ENCODE measurements at regions not wholly inside any gene's neighbourhood (a gene's known extent, or its start where the extent isn't known, plus 50 kb on each side); places are given as distances from the start of the nearest gene placed in this dataset.

GRCh38 chr22:25404928-25405816, 159.3 kb upstream of the GRK3 start:
- POLR2A ChIA-PET: no interaction called here
- H3K4me3 ChIP-seq (ENCODE audit: low read depth, low read length): peak overlapping the region; percentile 57
- CTCF ChIA-PET: no interaction called here
- TF ChIP-seq CTCF (IDR thresholded peaks at IDR 0.05; ENCODE audit: insufficient read depth, low read depth, low read length): no peak
- no peaks in the 10 kb centered on the region for H3K36me3 ChIP-seq (ENCODE audit: control insufficient read depth, insufficient read depth, low read length)
- no peaks in the 10 kb centered on the region for H3K27me3 ChIP-seq (ENCODE audit: control insufficient read depth, insufficient read depth, low read length)
- DNase-seq (ENCODE audit: low read depth): no peak

GRCh38 chr22:25405841-25406509, 158.5 kb upstream of the GRK3 start:
- H3K27me3 ChIP-seq (ENCODE audit: control insufficient read depth, insufficient read depth, low read length): no peaks in the 10 kb centered on the region
- H3K36me3 ChIP-seq (ENCODE audit: control insufficient read depth, insufficient read depth, low read length): no peaks in the 10 kb centered on the region
- peak overlapping the region; percentile 57 for H3K4me3 ChIP-seq (ENCODE audit: low read depth, low read length)
- POLR2A ChIA-PET: no interaction called here
- TF ChIP-seq CTCF (IDR thresholded peaks at IDR 0.05; ENCODE audit: insufficient read depth, low read depth, low read length): no peak
- no peak for DNase-seq (ENCODE audit: low read depth)
- CTCF ChIA-PET: no interaction called here

GRCh38 chr22:25406510-25407210, 157.8 kb upstream of the GRK3 start:
- TF ChIP-seq CTCF (IDR thresholded peaks at IDR 0.05; ENCODE audit: insufficient read depth, low read depth, low read length): no peak
- ChIA-PET CTCF (no interaction called here), POLR2A (no interaction called here)
- no peak overlapping the region for H3K4me3 ChIP-seq (ENCODE audit: low read depth, low read length)
- no peaks in the 10 kb centered on the region for H3K36me3 ChIP-seq (ENCODE audit: control insufficient read depth, insufficient read depth, low read length)
- no peak for DNase-seq (ENCODE audit: low read depth)
- no peaks in the 10 kb centered on the region for H3K27me3 ChIP-seq (ENCODE audit: control insufficient read depth, insufficient read depth, low read length)

- Histone ChIP-seq H3K27me3 (ENCODE audit: control insufficient read depth, insufficient read depth, low read length) (no peaks in the 10 kb centered on the region), H3K36me3 (ENCODE audit: control insufficient read depth, insufficient read depth, low read length) (no peaks in the 10 kb centered on the region), H3K4me3 (ENCODE audit: low read depth, low read length) (no peak overlapping the region)
- ChIA-PET POLR2A (no interaction called here), CTCF (no interaction called here)
- DNase-seq (ENCODE audit: low read depth): no peak
- no peak for TF ChIP-seq CTCF (IDR thresholded peaks at IDR 0.05; ENCODE audit: insufficient read depth, low read depth, low read length)
Observed at GRCh38 chr22:25407226-25407858, 157.1 kb upstream of the GRK3 start.

GRCh38 chr22:25407859-25408229, 156.6 kb upstream of the GRK3 start:
- no peaks in the 10 kb centered on the region for H3K36me3 ChIP-seq (ENCODE audit: control insufficient read depth, insufficient read depth, low read length)
- TF ChIP-seq CTCF (IDR thresholded peaks at IDR 0.05; ENCODE audit: insufficient read depth, low read depth, low read length): no peak
- H3K27me3 ChIP-seq (ENCODE audit: control insufficient read depth, insufficient read depth, low read length): no peaks in the 10 kb centered on the region
- H3K4me3 ChIP-seq (ENCODE audit: low read depth, low read length): no peak overlapping the region
- CTCF ChIA-PET: no interaction called here
- no peak for DNase-seq (ENCODE audit: low read depth)
- POLR2A ChIA-PET: no interaction called here

All from BJ (cell line).